Activated T-cell treated with anti-CD3 and anti-CD28 coated beads for 4 hours (primary cell): ENCODE measurements at regions not wholly inside any gene's neighbourhood (a gene's known extent, or its start where the extent isn't known, plus 50 kb on each side); places are given as distances from the start of the nearest gene placed in this dataset.

Source experiments
- DNase-seq: peaks from one replicate; pipeline ENCODE4 v3.0.0-alpha.2; 2020

GRCh38 chr10:4332764-4333458 lies 493.1 kb upstream of the AKR1E2 start:
- DNase-seq = no peak

DNA sequence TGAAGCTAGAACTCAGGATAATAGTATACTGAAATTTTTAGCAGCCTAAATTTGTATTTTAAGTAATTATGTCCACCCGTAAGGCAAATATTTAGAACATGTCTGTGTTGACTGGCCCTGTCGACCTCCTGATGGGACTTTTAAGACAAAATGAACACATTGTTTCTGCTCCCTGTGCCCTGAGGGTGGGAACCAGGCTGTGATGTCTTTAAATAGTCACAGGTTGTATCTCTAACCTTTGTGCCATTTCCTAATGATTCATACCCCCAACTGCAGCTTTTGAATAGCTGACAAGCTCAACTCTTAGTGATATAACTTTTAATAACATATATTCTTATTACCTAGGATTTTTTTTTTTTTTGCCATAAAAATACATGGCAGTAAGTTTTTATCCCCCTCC lies 494.9 kb upstream of the AKR1E2 start:
- DNase-seq = no peak

- DNase-seq = no peak
Measured at GRCh38 chr10:4330636-4331035, 495.4 kb upstream of the AKR1E2 start.

- DNase-seq = no peak
Measured at GRCh38 chr10:4329225-4329624, 496.8 kb upstream of the AKR1E2 start.

DNA sequence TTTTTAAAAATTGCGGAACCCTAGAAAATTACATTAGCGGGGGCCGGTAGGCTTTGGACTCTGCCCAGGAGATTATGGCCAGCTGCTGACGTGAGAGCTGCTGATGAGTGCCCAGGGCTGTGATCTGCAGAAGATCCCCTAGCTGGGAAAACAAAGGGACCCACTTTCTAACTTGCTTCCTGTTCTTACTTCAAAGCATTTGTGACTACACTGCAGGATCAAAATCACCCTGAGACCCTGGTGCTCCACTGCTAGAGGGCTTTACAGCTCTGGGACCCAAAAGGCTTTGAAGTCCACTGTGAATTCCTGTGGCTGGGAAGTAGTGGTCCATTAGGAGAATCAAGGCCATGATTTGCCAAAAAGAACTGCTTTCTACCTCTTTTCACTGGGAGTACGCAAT lies 499.4 kb upstream of the AKR1E2 start:
- DNase-seq = no peak

DNA sequence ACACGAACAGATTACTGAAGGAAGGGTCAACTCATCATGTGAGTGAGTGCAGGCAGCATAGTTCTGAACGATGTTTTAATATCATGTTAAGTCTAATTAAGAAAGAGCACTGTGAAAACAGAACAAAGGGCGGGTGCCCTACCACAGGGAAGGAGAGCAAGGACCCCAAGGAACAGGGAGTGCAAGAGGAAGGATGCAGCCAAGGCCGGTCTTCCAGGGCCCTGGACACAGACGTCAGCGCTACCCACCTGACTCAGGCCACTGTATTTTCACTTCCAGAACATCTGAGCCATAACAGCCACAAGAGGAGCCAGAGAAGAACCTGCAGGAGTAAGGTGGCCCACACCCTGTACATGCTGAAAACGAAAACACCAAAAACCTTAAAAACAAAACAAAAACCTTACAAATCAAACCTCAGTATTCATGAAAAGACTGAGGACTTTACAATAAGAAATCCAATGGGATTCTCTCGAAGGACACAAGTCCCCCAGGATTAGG lies 506.1 kb upstream of the AKR1E2 start:
- no peak for DNase-seq

DNA sequence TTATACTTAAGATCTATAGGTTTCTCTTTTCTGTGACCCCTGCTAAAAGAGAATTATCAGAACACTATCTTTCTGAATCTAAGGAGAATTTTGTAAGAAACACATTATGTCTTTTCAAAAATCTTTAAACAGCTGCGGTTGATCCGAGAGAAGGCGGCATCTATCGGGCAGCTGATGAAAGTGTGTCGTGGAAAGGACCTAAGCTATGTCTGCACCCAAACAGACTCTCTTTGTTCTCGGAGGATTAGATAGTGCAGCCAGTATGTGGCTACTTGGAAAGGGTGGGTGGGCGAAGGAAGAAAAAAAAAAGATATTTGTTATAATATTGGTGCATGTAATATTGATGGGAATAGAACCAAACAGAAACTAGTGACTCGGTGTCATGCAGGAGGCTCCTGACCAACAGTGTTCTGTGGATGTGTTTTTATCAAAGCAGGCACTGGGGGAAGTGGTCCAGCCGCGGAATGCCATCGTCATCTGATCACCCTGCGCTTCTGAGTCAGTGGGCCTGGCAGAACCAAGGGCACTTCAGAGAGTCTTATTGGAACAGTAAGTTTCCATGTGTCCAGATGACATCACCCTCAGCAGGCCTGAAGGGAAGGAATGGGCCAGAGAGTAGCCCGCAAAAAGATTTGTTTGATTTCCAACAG lies 509.7 kb upstream of the AKR1E2 start:
- no peak for DNase-seq

DNA sequence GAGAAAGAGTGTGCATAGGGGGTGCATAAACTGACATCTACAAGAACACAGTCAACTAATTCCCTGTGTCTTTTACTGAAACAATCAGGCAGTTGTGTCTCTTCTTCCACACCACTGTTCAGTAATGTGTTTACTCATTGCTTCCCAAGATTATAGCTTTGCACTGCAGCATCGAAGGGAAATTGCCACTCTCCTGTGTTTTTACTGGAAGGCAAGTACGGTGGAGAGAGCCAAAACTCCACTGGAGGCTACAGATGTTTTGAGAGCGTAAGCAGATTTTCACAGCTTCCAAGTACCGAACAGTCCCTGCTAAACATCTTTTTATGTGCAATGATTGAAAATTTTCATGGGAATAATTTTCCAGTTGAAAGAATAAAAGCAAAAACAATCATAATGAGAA lies 510.5 kb upstream of the AKR1E2 start:
- DNase-seq = no peak

DNA sequence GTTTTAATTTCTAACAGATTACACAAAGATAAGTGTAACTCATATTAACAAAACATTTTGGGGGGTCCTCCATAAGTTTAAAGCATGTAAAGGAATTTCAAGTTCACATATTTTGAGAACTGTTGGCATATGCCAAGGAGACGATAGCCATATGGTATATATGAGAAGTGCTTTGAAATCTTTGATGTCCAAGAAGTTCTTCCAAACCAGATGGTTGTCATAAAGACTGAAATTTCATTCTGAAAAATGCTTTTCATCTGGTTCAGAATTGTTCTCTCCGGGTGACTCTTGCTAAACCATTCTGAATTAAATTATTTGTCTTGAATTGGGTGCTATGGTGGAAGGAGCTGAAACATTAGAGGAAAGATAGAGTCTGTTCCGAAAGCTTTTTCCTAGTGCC lies 513.0 kb upstream of the AKR1E2 start:
- DNase-seq = no peak

- DNase-seq = no peak
Measured at GRCh38 chr10:4312051-4312835, 513.8 kb upstream of the AKR1E2 start.

GRCh38 chr10:4310172-4310571 lies 515.8 kb upstream of the AKR1E2 start:
- no peak for DNase-seq

GRCh38 chr10:4307910-4308309 lies 518.1 kb upstream of the AKR1E2 start:
- no peak for DNase-seq

- no peak for DNase-seq
Measured at GRCh38 chr10:4306871-4307270, 519.1 kb upstream of the AKR1E2 start.

DNA sequence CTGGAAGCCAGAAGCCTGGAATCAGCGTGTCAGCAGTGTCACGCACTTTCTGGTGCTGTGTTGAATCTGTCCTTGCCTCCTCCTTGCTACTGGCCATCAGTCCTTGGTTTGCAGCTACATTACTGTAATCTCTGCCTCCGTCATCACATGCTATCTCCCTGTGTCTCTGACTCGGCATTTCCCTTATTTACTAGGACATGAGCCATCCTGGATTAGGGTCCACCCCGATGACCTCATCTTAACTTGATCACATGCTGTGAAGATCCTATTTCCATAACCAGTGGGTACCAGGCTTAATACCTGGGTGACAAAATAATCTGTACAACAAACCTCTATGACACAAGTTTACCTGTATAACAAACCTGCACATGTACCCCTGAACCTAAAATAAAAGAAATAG lies 518.0 kb upstream of the KLF6 start:
- no peak for DNase-seq

GRCh38 chr10:4301291-4302045 lies 516.5 kb upstream of the KLF6 start:
- no peak for DNase-seq

- DNase-seq = no peak
Measured at GRCh38 chr10:4296161-4296560, 511.2 kb upstream of the KLF6 start.

- no peak for DNase-seq
Measured at GRCh38 chr10:4294996-4295792, 510.2 kb upstream of the KLF6 start.

DNA sequence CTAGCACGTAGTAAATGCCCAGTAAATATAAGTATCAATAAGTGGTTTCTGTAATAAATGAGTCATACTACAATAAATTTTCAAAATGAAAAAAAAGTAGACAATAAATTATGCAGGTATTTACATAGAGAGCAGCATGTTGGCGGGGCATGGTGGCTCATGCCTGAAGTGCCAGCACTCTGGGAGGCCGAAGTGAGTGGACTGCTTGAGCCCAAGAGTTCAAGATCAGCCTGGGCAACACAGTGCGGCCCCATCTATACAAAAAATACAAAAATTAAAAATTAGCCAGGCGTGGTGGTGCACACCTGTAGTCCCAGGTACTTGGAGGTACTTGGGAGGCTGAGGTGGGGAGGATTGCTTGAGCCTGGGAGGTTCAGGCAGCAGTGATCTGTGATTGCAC lies 509.3 kb upstream of the KLF6 start:
- no peak for DNase-seq

DNA sequence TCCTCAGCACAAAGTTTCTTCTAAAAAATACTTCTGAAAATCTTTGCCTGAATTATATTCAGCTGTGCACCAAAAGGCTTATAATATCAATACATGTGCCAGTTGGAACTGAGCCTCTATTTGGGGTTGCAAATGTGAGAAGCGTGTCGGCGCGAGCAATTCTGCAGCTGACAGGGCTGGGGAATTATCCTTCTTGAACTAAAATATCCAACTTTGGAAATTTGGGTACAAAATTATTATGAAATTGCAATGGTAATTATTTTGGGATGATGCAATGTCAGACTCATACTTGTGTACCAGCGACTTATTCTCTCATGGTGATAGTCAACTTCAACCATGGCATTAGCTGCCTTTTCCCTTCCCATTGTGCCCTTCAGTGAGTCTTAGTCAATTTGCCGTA lies 507.0 kb upstream of the KLF6 start:
- DNase-seq = no peak

DNA sequence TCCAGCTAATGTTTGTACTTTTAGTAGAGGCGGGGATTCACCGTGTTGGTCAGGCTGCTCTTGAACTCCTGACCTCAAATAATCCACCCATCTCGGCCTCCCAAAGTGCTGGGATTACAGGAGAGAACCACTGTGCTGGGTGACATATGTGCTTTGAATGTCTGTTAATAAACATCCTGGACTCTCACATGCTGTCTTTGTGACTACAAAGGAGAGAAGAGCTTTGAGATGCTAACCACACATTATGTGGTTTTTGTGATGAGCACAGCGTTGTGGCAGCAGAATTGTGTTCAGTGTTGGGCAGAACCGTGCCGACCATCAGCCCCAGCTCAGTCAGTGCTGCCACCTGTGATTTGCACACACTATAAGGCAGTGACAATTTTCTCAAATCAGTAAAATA lies 500.1 kb upstream of the KLF6 start:
- DNase-seq = no peak

DNA sequence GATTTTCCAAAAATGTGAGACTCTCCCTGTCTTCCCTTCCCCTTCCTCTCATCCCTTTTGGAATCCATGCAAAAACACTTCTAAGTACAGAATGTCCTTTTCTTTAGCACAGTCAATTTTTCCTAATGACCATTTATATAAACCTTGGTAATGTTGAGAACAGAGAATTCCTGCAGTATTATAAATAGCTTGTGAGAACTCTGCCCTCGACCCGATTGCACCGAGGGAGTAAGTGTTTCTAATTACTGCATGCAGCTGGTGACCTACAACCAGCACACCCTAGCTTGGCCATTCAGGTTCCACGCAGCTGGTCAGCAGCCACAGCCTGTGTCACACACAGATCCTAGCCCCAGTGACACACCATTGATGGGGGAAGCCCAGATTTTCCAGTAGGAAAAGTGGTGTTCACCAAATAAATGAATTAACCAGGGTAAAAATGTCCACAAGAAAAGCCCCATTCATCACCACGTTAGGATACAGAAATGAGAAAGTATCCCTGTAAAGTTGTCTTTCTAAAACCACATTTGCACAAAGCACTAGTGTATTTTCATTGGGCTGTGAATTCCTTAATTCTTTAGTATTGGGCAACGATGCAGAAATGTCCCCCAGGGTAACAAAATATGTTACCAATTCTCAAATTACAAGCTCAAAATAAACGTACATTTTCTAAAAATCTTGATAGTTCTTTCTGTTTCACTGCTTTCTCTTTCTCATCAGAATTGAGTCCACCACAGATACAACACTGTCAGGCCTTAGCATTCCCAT lies 499.0 kb upstream of the KLF6 start:
- DNase-seq = no peak

- DNase-seq = no peak
Measured at GRCh38 chr10:4282496-4282895, 497.5 kb upstream of the KLF6 start.
